Liver (tissue), 8 donors: ENCODE measurements at regions not wholly inside any gene's neighbourhood (a gene's known extent, or its start where the extent isn't known, plus 50 kb on each side); places are given as distances from the start of the nearest gene placed in this dataset.
"Not testable (repeated sequence)": the region's sequence is repeated elsewhere in the genome, so short reads cannot be mapped to it uniquely, and the experiment has no call there.

ENCODE experiments used
- DNase-seq: peaks from one replicate; pipeline ENCODE4 v3.0.0-alpha.2; 2017; ENCODE audit warnings: low spot score
- H3K27ac ChIP-seq, 2 donors: one replicate each; pipeline ENCODE4 v1.7.0; 2013; ENCODE audit warnings: inconsistent platforms in 2 of 2, low read length in 2 of 2, control low read depth in 1 of 2, low read depth in 1 of 2, mild to moderate bottlenecking in 1 of 2
- H3K27me3 ChIP-seq, 4 donors: one replicate each; pipeline versions ENCODE4 v1.6.1 to v1.7.0; 2013; ENCODE audit warnings: low read length in 3 of 4, inconsistent platforms in 1 of 4, mild to moderate bottlenecking in 1 of 4, moderate library complexity in 1 of 4; ENCODE audit not compliant: control insufficient read depth in 4 of 4, insufficient read depth in 4 of 4
- H3K36me3 ChIP-seq, 4 donors: one replicate each; pipeline versions ENCODE4 v1.6.1 to v1.7.0; 2013; ENCODE audit warnings: low read length in 3 of 4, mild to moderate bottlenecking in 3 of 4, low read depth in 1 of 4, moderate library complexity in 1 of 4; ENCODE audit not compliant: control insufficient read depth in 4 of 4, insufficient read depth in 3 of 4
- H3K4me1 ChIP-seq, 4 donors: one replicate each; pipeline versions ENCODE4 v1.6.1 to v1.7.0; 2013; ENCODE audit warnings: low read length in 3 of 4, mild to moderate bottlenecking in 3 of 4, moderate library complexity in 1 of 4; ENCODE audit not compliant: control insufficient read depth in 4 of 4, insufficient read depth in 4 of 4
- H3K4me3 ChIP-seq, 3 donors: one replicate each; pipeline versions ENCODE4 v1.6.1 to v1.7.0; 2013; ENCODE audit warnings: low read length in 3 of 3, control low read depth in 1 of 3, low read depth in 1 of 3, mild to moderate bottlenecking in 1 of 3
- H3K9ac ChIP-seq, 2 donors: one replicate each; pipeline ENCODE4 v1.7.0; 2013; ENCODE audit warnings: low read length in 2 of 2, mild to moderate bottlenecking in 2 of 2, moderate library complexity in 2 of 2, control low read depth in 1 of 2, low read depth in 1 of 2
- H3K9me3 ChIP-seq, 4 donors: one replicate each; pipeline versions ENCODE4 v1.6.1 to v1.7.0; 2013; ENCODE audit warnings: low read length in 3 of 4; ENCODE audit not compliant: control insufficient read depth in 4 of 4
- ATF3 ChIP-seq: IDR thresholded peaks from 2 replicates; pipeline ENCODE4 v1.6.1; 2016; ENCODE audit warnings: antibody characterized with exemption
- EGR1 ChIP-seq, 2 donors: IDR thresholded peaks; 2 replicates each; pipeline ENCODE4 v1.6.1; 2016 to 2018; ENCODE audit warnings: antibody characterized with exemption in 2 of 2, low read depth in 2 of 2
- FOXA1 ChIP-seq: IDR thresholded peaks from 2 replicates; pipeline ENCODE4 v1.6.1; 2016; ENCODE audit warnings: antibody characterized with exemption
- FOXA2 ChIP-seq: IDR thresholded peaks from 2 replicates; pipeline ENCODE4 v1.6.1; 2016; ENCODE audit warnings: antibody characterized with exemption
- HNF4A ChIP-seq, 2 donors: conservative IDR thresholded peaks; 2 replicates each; pipeline ENCODE4 v1.6.1; 2016; ENCODE audit warnings: antibody characterized with exemption in 2 of 2, mild to moderate bottlenecking in 2 of 2
- HNF4G ChIP-seq: IDR thresholded peaks from 2 replicates; pipeline ENCODE4 v1.6.1; 2016; ENCODE audit warnings: antibody characterized with exemption
- JUND ChIP-seq, 2 donors: IDR thresholded peaks; 2 replicates each; pipeline ENCODE4 v1.6.1; 2016; ENCODE audit warnings: antibody characterized with exemption in 2 of 2
- NR2F2 ChIP-seq: IDR thresholded peaks from 2 replicates; pipeline ENCODE4 v1.6.1; 2016; ENCODE audit warnings: antibody characterized with exemption
- REST ChIP-seq: IDR thresholded peaks from 2 replicates; pipeline ENCODE4 v1.6.1; 2016; ENCODE audit warnings: antibody characterized with exemption, mild to moderate bottlenecking
- RXRA ChIP-seq, 2 donors: IDR thresholded peaks; 2 replicates each; pipeline ENCODE4 v1.6.1; 2017 to 2018; ENCODE audit warnings: antibody characterized with exemption in 2 of 2, mild to moderate bottlenecking in 1 of 2
- TAF1 ChIP-seq: conservative IDR thresholded peaks from 2 replicates; pipeline ENCODE4 v1.6.1; 2016; ENCODE audit warnings: antibody characterized with exemption, mild to moderate bottlenecking
- YY1 ChIP-seq: IDR thresholded peaks from 2 replicates; pipeline ENCODE4 v1.6.1; 2016; ENCODE audit warnings: antibody characterized with exemption, mild to moderate bottlenecking
- WGBS: extraction: QIAGEN DNeasy Blood & Tissue Kit; methylation state at CpG from one replicate; pipeline ENCODE4 v1.1.7; 2013; 5-methylcytosine and 5-hydroxymethylcytosine counted together
- TF ChIP-seq, protein P1 (sequence below): fragments of 150-350 bp; IDR thresholded peaks from 2 replicates; pipeline ENCODE4 v1.5.1; 2017; ENCODE audit warnings: improper control_type of control experiment, low read depth, low read length; ENCODE audit not compliant: missing input control
- TF ChIP-seq, protein P2 (sequence below): IDR thresholded peaks from 2 replicates; pipeline ENCODE4 v1.6.1; 2016; ENCODE audit warnings: antibody characterized with exemption
- TF ChIP-seq, protein P3 (sequence below): IDR thresholded peaks from 2 replicates; pipeline ENCODE4 v1.6.1; 2016; ENCODE audit warnings: antibody characterized with exemption
- donor health status: healthy.
- donor health status: healthy.
- donor health status: healthy.
- donor health status: healthy.
- donor health status: healthy.

GRCh38 chr2:183840061-183840584, 715.9 kb downstream of the NUP35 start:
- H3K36me3 ChIP-seq = no peaks in the 10 kb centered on the region
- H3K4me3 ChIP-seq = no peak overlapping the region
- 55% methylated on average over 4 of the region's 4 CpGs for WGBS
- no peak overlapping the region for H3K27ac ChIP-seq
- H3K4me1 ChIP-seq = no peaks in the 10 kb centered on the region
- H3K9ac ChIP-seq = no peak overlapping the region
- H3K27me3 ChIP-seq = no peaks in the 10 kb centered on the region
- no peak for DNase-seq
- H3K9me3 ChIP-seq = peaks cover 0 to 8% (median 2%) of the 10 kb centered on the region in 4 donors
- no peak for TF ChIP-seq NR2F2
- TF ChIP-seq YY1 = no peak
- TF ChIP-seq JUND (IDR thresholded peaks at IDR 0.05) = no peak
- no peak for TF ChIP-seq RXRA (IDR thresholded peaks at IDR 0.05)
- no peak for TF ChIP-seq FOXA2
- no peak for TF ChIP-seq HNF4G
- no peak for TF ChIP-seq REST
- TF ChIP-seq, protein P1, sequence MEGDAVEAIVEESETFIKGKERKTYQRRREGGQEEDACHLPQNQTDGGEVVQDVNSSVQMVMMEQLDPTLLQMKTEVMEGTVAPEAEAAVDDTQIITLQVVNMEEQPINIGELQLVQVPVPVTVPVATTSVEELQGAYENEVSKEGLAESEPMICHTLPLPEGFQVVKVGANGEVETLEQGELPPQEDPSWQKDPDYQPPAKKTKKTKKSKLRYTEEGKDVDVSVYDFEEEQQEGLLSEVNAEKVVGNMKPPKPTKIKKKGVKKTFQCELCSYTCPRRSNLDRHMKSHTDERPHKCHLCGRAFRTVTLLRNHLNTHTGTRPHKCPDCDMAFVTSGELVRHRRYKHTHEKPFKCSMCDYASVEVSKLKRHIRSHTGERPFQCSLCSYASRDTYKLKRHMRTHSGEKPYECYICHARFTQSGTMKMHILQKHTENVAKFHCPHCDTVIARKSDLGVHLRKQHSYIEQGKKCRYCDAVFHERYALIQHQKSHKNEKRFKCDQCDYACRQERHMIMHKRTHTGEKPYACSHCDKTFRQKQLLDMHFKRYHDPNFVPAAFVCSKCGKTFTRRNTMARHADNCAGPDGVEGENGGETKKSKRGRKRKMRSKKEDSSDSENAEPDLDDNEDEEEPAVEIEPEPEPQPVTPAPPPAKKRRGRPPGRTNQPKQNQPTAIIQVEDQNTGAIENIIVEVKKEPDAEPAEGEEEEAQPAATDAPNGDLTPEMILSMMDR = no peak
- TF ChIP-seq HNF4A (conservative IDR thresholded peaks at IDR 0.05) = no peak
- no peak for TF ChIP-seq FOXA1
- no peak for TF ChIP-seq EGR1 (IDR thresholded peaks at IDR 0.05; ENCODE audit: low read depth in 2 of 2)
- TF ChIP-seq, protein P2, sequence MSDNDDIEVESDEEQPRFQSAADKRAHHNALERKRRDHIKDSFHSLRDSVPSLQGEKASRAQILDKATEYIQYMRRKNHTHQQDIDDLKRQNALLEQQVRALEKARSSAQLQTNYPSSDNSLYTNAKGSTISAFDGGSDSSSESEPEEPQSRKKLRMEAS = no peak
- TF ChIP-seq TAF1 = no peak
- TF ChIP-seq, protein P3, sequence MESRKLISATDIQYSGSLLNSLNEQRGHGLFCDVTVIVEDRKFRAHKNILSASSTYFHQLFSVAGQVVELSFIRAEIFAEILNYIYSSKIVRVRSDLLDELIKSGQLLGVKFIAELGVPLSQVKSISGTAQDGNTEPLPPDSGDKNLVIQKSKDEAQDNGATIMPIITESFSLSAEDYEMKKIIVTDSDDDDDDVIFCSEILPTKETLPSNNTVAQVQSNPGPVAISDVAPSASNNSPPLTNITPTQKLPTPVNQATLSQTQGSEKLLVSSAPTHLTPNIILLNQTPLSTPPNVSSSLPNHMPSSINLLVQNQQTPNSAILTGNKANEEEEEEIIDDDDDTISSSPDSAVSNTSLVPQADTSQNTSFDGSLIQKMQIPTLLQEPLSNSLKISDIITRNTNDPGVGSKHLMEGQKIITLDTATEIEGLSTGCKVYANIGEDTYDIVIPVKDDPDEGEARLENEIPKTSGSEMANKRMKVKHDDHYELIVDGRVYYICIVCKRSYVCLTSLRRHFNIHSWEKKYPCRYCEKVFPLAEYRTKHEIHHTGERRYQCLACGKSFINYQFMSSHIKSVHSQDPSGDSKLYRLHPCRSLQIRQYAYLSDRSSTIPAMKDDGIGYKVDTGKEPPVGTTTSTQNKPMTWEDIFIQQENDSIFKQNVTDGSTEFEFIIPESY = no peak
- no peak for TF ChIP-seq ATF3

DNA sequence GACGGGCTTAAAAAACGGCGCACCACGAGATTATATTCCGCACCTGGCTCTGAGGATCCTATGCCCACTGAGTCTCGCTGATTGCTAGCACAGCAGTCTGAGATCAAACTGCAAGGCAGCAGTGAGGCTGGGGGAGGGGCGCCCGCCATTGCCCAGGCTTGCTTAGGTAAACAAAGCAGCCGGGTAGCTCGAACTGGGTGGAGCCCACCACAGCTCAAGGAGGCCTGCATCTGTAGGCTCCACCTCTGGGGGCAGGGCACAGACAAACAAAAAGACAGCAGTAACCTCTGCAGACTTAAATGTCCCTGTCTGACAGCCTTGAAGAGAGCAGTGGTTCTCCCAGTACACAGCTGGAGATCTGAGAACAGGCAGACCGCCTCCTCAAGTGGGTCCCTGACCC, 725.6 kb downstream of the NUP35 start:
- H3K9me3 ChIP-seq, H3K27ac ChIP-seq, H3K9ac ChIP-seq, H3K4me1 ChIP-seq, H3K27me3 ChIP-seq, H3K36me3 ChIP-seq, H3K4me3 ChIP-seq, DNase-seq: not testable (repeated sequence)
- 68% methylated on average over 11 of the region's 11 CpGs for WGBS
